Loucy (cell line): ENCODE measurements at regions not wholly inside any gene's neighbourhood (a gene's known extent, or its start where the extent isn't known, plus 50 kb on each side); places are given as distances from the start of the nearest gene placed in this dataset.

Experiments used
- EZH2phosphoT487 ChIP-seq: fragments of 200-600 bp; IDR thresholded peaks from 2 replicates; pipeline ENCODE4 v1.6.1; 2018; ENCODE audit warnings: antibody characterized with exemption, mild to moderate bottlenecking, moderate library complexity, borderline replicate concordance
- TF ChIP-seq, protein P1 (sequence below): fragments of 200-600 bp; sonication (generic); conservative IDR thresholded peaks from 2 replicates; pipeline ENCODE4 v1.5.1; 2014; ENCODE audit warnings: mild to moderate bottlenecking, antibody characterized with exemption, low read length

- TF ChIP-seq, protein P1, sequence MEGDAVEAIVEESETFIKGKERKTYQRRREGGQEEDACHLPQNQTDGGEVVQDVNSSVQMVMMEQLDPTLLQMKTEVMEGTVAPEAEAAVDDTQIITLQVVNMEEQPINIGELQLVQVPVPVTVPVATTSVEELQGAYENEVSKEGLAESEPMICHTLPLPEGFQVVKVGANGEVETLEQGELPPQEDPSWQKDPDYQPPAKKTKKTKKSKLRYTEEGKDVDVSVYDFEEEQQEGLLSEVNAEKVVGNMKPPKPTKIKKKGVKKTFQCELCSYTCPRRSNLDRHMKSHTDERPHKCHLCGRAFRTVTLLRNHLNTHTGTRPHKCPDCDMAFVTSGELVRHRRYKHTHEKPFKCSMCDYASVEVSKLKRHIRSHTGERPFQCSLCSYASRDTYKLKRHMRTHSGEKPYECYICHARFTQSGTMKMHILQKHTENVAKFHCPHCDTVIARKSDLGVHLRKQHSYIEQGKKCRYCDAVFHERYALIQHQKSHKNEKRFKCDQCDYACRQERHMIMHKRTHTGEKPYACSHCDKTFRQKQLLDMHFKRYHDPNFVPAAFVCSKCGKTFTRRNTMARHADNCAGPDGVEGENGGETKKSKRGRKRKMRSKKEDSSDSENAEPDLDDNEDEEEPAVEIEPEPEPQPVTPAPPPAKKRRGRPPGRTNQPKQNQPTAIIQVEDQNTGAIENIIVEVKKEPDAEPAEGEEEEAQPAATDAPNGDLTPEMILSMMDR = no peak
- no peak for TF ChIP-seq EZH2phosphoT487
Measured at GRCh38 chr3:88732186-88732585, 375.2 kb upstream of the EPHA3 start.
